ENCODE measurements at regions not wholly inside any gene's neighbourhood (a gene's known extent, or its start where the extent isn't known, plus 50 kb on each side); places are given as distances from the start of the nearest gene placed in this dataset.

- no peak for TF ChIP-seq CTCF (IDR thresholded peaks at IDR 0.05)
- Histone ChIP-seq H3K36me3 (no peaks in the 10 kb centered on the region), H3K27me3 (no peaks in the 10 kb centered on the region), H3K4me1 (no peaks in the 10 kb centered on the region), H3K4me3 (no peak overlapping the region), H3K27ac (no peak overlapping the region), H3K9me3 (peaks cover 0 to 7% of the 10 kb centered on the region in 2 donors)
- DNase-seq (no peak), ATAC-seq (no peak)
- intact Hi-C loops (cut with DNase I) = no loop called here
These were observed 649.6 kb downstream of the KCTD16 start for GRCh38 chr5:144820278-144820677.

GRCh38 chr5:144815131-144815530 lies 644.5 kb downstream of the KCTD16 start:
- DNase-seq (no peak), ATAC-seq (no peak)
- intact Hi-C loops (cut with DNase I) = no loop called here
- Histone ChIP-seq H3K27ac (no peak overlapping the region), H3K4me1 (no peaks in the 10 kb centered on the region), H3K27me3 (no peaks in the 10 kb centered on the region), H3K4me3 (no peak overlapping the region), H3K9me3 (peaks cover 0 to 3% of the 10 kb centered on the region in 2 donors), H3K36me3 (no peaks in the 10 kb centered on the region)
- no peak for TF ChIP-seq CTCF (IDR thresholded peaks at IDR 0.05)

DNA sequence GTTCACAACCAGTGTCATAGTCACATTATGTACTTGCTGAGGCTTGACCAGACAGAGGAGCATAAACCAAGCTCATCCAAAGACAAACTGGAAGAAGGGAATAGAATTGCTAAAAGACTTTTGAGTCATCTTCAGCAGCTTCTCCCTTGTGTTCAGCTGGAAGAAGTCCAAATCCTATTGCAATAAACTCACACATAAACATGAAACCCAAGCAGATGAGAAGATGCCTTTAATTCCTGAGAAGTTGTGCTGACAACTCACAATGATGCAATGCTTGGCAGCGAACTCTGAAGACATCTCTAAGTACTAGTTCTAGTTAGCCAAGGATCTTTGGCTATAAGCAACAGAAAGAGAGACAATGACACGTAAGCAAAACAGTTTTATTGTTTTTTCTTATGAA lies 642.1 kb downstream of the KCTD16 start:
- Histone ChIP-seq H3K27me3 (no peaks in the 10 kb centered on the region), H3K9me3 (peaks cover 0 to 3% of the 10 kb centered on the region in 2 donors), H3K36me3 (no peaks in the 10 kb centered on the region), H3K4me3 (no peak overlapping the region), H3K4me1 (no peaks in the 10 kb centered on the region), H3K27ac (no peak overlapping the region)
- peak in 3 of 4 donors; percentile 13 to 52 (median 28) for DNase-seq
- ATAC-seq = no peak
- intact Hi-C loops (cut with DNase I) = no loop called here
- no peak for TF ChIP-seq CTCF (IDR thresholded peaks at IDR 0.05)

DNA sequence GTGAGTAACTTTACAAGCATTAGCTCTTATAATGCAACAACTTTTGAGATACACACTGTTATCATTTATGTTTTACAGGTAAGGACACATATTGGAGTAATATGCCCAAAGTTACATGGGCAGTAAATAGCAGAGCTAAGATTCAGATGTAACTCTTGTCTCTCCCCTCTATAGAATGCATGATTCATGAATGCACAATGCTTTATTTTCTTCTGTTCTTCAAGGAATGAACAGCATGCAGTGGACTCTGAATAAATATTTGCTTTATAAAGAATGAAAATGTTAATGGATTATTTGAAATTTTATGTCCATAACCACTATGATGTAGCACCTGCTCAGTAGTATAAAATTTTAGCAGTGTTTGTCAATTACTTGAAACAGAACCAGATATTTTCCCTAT lies 629.5 kb downstream of the KCTD16 start:
- ATAC-seq (no peak), DNase-seq (no peak)
- TF ChIP-seq CTCF (IDR thresholded peaks at IDR 0.05) = no peak
- intact Hi-C loops (cut with DNase I) = no loop called here
- H3K36me3 ChIP-seq = no peaks in the 10 kb centered on the region
- H3K4me3 ChIP-seq = no peak overlapping the region
- no peak overlapping the region for H3K27ac ChIP-seq
- H3K27me3 ChIP-seq = no peaks in the 10 kb centered on the region
- H3K4me1 ChIP-seq = no peaks in the 10 kb centered on the region
- H3K9me3 ChIP-seq = no peaks in the 10 kb centered on the region

DNA sequence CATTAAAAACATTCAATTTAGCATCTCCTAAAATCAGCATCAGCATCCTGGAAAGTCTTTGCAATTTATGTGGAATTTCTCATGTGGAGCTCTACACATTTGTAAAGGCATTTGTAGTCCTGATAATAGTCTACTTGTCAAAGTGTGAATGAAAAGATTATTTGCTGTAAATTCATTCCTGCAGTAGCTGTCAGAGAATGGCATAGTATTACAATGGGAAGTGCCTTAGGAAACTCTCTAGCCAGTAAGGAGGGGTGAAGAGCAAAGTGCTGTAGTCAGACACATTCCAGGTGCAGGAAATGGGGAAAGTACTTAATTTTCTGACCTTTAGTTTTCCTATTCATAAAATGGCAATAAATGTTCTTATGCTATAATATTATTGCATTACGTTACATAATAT lies 627.9 kb downstream of the KCTD16 start:
- no peaks in the 10 kb centered on the region for H3K4me1 ChIP-seq
- no peak for ATAC-seq
- no peaks in the 10 kb centered on the region for H3K9me3 ChIP-seq
- no peak for DNase-seq
- H3K27me3 ChIP-seq = no peaks in the 10 kb centered on the region
- no peak overlapping the region for H3K4me3 ChIP-seq
- no peak for TF ChIP-seq CTCF (IDR thresholded peaks at IDR 0.05)
- intact Hi-C loops (cut with DNase I) = no loop called here
- H3K27ac ChIP-seq = no peak overlapping the region
- no peaks in the 10 kb centered on the region for H3K36me3 ChIP-seq

Measured in left lung (tissue), 4 donors.